ENCODE measurements at regions not wholly inside any gene's neighbourhood (a gene's known extent, or its start where the extent isn't known, plus 50 kb on each side); places are given as distances from the start of the nearest gene placed in this dataset.

GRCh38 chr12:126464153-126464552, 1398.9 kb downstream of the AACS start:
- Histone ChIP-seq H3K27me3 (replicated peaks; ENCODE audit: control insufficient read depth, insufficient read depth, low read length) (no peaks in the 10 kb centered on the region), H3K36me3 (ENCODE audit: control insufficient read depth, insufficient read depth, low read length) (no peaks in the 10 kb centered on the region), H3K4me3 (replicated peaks; ENCODE audit: low read depth, low read length) (no peak overlapping the region)
- no peak for TF ChIP-seq CTCF (IDR thresholded peaks at IDR 0.05; ENCODE audit: insufficient read depth, low read length, poor library complexity, severe bottlenecking)
- DNase-seq (ENCODE audit: extremely low read depth, insufficient read length): no peak

GRCh38 chr12:126469211-126469610, 1404.0 kb downstream of the AACS start:
- Histone ChIP-seq H3K27me3 (replicated peaks; ENCODE audit: control insufficient read depth, insufficient read depth, low read length) (no peaks in the 10 kb centered on the region), H3K4me3 (replicated peaks; ENCODE audit: low read depth, low read length) (no peak overlapping the region), H3K36me3 (ENCODE audit: control insufficient read depth, insufficient read depth, low read length) (no peaks in the 10 kb centered on the region)
- no peak for DNase-seq (ENCODE audit: extremely low read depth, insufficient read length)
- TF ChIP-seq CTCF (IDR thresholded peaks at IDR 0.05; ENCODE audit: insufficient read depth, low read length, poor library complexity, severe bottlenecking): no peak

GRCh38 chr12:126474703-126475102, 1409.5 kb downstream of the AACS start:
- DNase-seq (ENCODE audit: extremely low read depth, insufficient read length): no peak
- Histone ChIP-seq H3K36me3 (ENCODE audit: control insufficient read depth, insufficient read depth, low read length) (no peaks in the 10 kb centered on the region), H3K27me3 (replicated peaks; ENCODE audit: control insufficient read depth, insufficient read depth, low read length) (no peaks in the 10 kb centered on the region), H3K4me3 (replicated peaks; ENCODE audit: low read depth, low read length) (no peak overlapping the region)
- no peak for TF ChIP-seq CTCF (IDR thresholded peaks at IDR 0.05; ENCODE audit: insufficient read depth, low read length, poor library complexity, severe bottlenecking)

GRCh38 chr12:126480451-126480850, 1415.2 kb downstream of the AACS start:
- no peak for DNase-seq (ENCODE audit: extremely low read depth, insufficient read length)
- Histone ChIP-seq H3K4me3 (replicated peaks; ENCODE audit: low read depth, low read length) (no peak overlapping the region), H3K36me3 (ENCODE audit: control insufficient read depth, insufficient read depth, low read length) (no peaks in the 10 kb centered on the region), H3K27me3 (replicated peaks; ENCODE audit: control insufficient read depth, insufficient read depth, low read length) (no peaks in the 10 kb centered on the region)
- no peak for TF ChIP-seq CTCF (IDR thresholded peaks at IDR 0.05; ENCODE audit: insufficient read depth, low read length, poor library complexity, severe bottlenecking)

GRCh38 chr12:126481688-126482087, 1416.5 kb downstream of the AACS start:
- no peak overlapping the region for H3K4me3 ChIP-seq (replicated peaks; ENCODE audit: low read depth, low read length)
- no peak for TF ChIP-seq CTCF (IDR thresholded peaks at IDR 0.05; ENCODE audit: insufficient read depth, low read length, poor library complexity, severe bottlenecking)
- H3K27me3 ChIP-seq (replicated peaks; ENCODE audit: control insufficient read depth, insufficient read depth, low read length): no peaks in the 10 kb centered on the region
- H3K36me3 ChIP-seq (ENCODE audit: control insufficient read depth, insufficient read depth, low read length): no peaks in the 10 kb centered on the region
- no peak for DNase-seq (ENCODE audit: extremely low read depth, insufficient read length)

- Histone ChIP-seq H3K4me3 (replicated peaks; ENCODE audit: low read depth, low read length) (no peak overlapping the region), H3K36me3 (ENCODE audit: control insufficient read depth, insufficient read depth, low read length) (no peaks in the 10 kb centered on the region), H3K27me3 (replicated peaks; ENCODE audit: control insufficient read depth, insufficient read depth, low read length) (no peaks in the 10 kb centered on the region)
- TF ChIP-seq CTCF (IDR thresholded peaks at IDR 0.05; ENCODE audit: insufficient read depth, low read length, poor library complexity, severe bottlenecking): no peak
- no peak for DNase-seq (ENCODE audit: extremely low read depth, insufficient read length)
Measured at GRCh38 chr12:126482238-126482889, 1417.1 kb downstream of the AACS start.

All from GM06990 (cell line).